ENCODE measurements at regions not wholly inside any gene's neighbourhood (a gene's known extent, or its start where the extent isn't known, plus 50 kb on each side); places are given as distances from the start of the nearest gene placed in this dataset.
"Not testable (repeated sequence)": the region's sequence is repeated elsewhere in the genome, so short reads cannot be mapped to it uniquely, and the experiment has no call there.

DNA sequence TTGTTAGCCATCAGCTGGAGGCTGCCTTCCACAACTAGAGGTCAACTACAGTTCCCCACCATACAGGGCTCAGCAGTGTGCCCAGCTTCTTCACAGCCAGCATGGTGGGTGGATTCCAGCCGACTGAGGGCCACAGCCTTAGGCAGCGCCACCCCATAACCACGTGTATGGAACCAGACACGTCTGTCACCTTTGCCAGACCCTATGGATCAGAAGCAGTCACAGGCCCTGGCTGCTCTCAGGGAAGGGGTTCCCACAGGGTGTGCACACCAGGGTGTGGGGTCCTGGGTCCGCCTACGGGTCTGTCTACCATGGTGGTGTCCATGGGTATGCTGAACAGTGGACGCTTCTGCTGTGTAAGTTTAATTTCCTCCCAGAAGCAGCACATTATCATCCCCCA, 265.0 kb upstream of the FOXF1 start:
- in situ Hi-C loops (cut with HindIII; ENCODE audit: low sequenced_read_pairs): no loop called here

DNA sequence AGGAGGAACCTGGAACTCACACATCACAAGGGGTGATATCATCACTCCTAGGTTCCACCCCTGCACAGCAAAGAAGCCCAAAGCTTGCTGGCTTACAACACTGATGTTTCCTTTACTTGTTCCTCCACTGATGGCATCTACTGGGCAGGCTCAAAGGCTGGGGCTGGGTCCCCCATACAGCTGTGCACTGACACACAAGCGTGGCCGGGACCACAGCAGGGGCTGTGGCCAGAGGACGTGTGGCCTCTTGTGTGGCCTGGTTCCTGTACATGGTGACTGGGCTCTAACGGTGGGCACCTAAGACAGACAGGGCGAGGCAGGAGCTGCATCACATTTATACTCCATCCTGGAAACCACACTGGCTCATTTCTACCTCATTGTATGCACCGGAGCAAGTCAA, 264.4 kb upstream of the FOXF1 start:
- in situ Hi-C loops (cut with HindIII; ENCODE audit: low sequenced_read_pairs): no loop called here

DNA sequence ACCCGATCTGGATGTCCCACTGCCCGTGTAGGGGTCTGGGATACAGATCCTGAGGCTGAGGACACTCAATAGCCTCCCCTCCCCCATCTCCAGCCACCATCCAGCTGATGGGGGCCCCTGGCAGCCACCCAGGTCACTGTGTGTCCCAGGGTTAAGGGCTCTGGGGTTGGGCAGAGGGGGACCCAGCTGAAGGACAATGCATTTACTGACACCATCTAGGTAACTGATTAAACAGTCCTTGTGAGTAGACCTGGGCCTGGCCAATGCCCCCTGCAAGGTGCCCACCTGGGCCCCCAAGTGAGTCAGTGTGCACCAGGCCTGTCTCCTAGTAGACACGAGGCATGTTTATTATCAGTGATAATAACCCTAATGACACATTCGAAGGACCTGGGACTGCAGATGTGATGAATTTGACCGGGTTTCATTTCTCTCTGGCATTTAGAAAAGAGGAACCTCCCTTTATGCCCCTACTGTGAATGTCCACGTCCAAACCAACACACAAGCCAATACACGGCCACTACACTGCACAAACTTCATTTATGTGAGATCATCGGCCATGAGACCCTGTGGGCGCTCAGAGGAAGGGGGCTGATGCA, 261.9 kb upstream of the FOXF1 start:
- in situ Hi-C loops (cut with HindIII; ENCODE audit: low sequenced_read_pairs): no loop called here

DNA sequence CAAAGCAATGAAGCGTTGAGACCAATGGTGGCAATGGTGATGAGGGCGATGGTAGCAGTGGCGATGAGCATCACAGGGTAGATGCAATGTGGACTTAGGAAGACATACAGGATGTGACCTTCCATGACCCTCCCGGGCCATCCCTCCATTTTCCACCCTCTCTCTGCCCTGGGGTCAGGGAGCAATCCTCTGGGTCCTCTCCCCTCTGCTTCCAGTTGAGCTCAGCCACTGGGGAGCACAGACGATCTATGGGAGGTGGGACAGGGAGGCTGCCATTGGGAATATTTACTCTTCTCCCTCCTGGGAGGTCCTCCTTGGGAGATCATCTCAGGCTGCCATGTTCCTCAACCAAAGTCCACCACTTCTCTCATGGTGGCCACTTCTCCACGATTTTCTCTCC, 260.7 kb upstream of the FOXF1 start:
- in situ Hi-C loops (cut with HindIII; ENCODE audit: low sequenced_read_pairs): no loop called here

DNA sequence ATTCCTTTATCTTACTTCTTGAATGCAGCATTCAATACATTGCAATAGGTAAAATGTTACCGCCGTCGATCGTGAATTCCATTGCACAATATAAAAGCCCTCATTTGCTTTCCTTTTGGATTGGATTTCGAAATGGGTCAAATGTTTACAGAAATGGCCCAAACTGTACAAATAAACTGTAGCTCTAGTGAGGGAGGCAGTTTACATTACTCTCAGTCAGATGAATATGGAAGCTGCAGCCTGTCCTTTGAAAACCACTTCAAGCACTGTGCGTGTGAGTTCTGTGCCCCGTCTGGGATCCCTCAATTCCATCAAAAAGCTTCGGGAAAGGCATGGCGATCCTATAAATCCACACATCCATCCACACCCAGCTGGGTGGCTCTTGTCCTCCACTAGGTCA, 258.6 kb upstream of the FOXF1 start:
- in situ Hi-C loops (cut with HindIII; ENCODE audit: low sequenced_read_pairs): no loop called here

DNA sequence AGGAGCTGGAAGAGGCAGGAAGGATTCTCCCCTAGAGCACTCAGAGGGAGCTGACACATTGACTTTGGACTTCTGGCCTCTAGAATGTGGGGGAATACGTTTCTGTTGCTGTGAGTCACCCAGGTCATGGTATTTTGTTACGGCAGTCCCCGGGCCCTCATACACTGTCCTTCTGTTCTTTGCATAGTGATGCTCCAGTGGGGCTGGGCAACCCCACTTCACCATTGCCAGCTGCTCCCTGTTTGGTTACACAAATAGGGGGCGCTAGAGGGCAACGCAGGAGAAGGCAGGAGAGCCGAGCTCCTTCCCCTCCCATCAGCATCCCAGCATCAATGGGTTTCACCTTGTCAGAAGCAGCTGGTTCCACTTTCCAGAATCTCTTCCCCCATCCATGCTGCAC, 257.7 kb upstream of the FOXF1 start:
- in situ Hi-C loops (cut with HindIII; ENCODE audit: low sequenced_read_pairs): no loop called here

DNA sequence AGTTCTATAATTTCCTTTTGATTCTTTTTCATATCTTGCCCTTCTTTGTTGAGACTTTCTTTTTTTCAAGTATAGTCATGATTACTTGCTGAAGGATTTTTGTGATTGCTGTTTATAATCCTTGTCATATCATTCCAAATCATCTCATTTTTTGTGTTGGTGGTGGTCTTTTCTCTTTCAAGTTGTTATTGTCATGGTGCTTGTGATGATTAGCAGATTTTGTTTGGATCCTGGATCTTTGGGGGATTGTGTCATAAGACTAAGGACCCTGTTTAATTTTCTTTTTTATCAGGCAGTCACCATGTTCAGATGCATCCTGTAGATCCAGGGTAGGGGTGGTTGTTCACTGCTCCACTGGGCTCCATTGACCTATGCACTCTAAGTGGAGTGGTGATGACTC, 254.4 kb upstream of the FOXF1 start:
- in situ Hi-C loops (cut with HindIII; ENCODE audit: low sequenced_read_pairs): no loop called here

DNA sequence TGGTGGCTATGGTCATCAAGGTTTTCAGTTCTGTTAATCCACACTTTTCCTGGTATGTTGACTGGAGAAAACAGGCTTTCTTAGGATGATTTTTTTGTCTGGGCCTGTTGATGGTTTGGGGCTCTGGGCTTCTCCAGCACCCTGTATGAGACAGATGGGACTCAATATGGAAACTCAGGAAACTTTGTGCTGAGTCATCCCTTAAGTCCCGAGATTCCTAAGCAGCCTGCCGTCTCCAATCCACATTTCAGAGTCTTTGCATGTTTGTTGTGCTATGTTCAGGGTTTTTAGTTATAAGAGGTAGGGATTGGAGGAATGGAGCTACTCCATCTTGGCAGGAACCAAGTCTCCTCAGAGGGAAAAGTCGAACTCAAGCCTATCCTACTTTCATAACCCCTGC, 253.3 kb upstream of the FOXF1 start:
- in situ Hi-C loops (cut with HindIII; ENCODE audit: low sequenced_read_pairs): no loop called here

DNA sequence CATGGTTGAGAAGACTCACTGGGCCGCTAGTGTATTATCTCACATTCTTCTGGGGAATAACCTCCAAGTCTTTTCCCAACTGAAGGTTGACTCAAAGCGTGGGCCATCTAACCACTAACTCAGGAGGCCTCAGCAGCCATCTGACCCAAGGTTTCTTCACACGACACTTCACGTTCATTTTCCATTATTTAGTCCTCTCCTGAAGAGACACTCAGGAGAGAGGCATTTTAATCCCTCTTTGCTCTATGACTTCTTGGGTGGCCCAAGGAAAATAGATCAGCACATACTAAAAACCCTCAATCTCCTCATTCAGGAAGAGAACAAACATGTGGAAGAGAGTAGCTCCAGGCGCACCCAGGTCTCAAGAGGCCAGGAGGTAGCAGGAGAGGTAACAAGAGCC, 252.8 kb upstream of the FOXF1 start:
- in situ Hi-C loops (cut with HindIII; ENCODE audit: low sequenced_read_pairs): no loop called here

DNA sequence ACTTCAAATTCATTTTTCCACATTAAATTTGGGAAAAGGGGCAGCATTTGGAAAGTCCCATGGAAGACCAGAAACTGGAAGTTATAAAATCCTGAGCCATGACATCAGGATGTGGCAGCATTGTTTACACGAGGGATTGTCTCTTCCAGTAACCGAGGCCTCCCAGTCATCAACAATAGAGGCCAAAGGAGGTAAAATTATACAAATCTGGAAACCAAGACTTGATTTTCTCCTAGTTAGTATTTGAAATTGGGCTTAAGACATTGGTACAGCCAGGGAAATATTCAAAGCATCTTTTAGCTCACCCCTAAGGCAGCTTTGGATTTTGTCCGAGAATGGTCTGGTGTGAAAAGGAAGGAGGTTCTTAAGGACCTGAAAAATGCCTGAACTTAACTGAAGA, 251.6 kb upstream of the FOXF1 start:
- in situ Hi-C loops (cut with HindIII; ENCODE audit: low sequenced_read_pairs): no loop called here

DNA sequence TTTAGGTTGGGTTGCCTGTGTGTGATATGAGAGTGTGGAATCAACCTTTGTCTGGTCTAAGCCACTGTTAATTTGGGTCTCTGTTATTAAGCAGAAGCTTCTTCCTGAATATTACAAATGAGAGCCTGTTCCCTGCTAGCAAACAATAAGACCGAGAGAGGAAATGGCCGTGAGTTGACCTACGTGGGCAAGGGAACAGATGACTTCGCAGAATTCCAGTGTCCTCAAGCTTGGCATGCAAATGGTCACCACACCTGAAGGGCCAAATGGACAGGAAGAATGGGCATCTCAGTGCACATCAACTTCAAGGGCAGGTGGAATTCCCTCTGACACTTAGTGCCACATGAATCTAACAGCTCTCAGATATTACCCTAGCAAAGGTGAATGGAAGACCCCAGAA, 250.8 kb upstream of the FOXF1 start:
- in situ Hi-C loops (cut with HindIII; ENCODE audit: low sequenced_read_pairs): no loop called here

DNA sequence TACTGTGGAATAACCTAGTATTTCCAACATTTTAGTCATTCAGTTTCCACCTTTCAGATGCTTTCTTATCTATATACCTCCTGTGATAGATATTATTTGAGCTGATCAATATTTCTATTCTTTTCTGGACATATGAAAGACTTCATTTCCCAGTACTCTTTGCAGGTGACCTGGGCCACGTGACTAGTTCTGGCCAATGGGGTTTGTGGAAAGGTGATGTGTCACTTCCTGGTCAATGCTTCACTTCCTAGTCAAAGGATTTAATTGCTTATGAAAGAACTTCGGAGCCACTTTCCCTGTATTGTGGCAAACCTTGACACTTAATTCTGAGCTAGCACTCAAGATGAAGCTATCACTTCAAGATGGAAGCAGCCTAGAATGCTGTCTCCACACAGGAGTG, 248.9 kb upstream of the FOXF1 start:
- in situ Hi-C loops (cut with HindIII; ENCODE audit: low sequenced_read_pairs): no loop called here

DNA sequence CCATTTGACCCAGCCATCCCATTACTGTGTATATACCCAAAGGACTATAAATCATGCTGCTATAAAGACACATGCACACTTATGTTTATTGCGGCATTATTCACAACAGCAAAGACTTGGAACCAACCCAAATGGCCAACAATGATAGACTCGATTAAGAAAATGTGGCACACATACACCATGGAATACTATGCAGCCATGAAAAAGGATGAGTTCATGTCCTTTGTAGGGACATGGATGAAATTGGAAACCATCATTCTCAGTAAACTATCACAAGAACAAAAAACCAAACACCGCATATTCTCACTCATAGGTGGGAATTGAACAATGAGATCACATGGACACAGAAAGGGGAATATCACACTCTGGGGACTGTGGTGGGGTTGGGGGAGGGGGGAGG, 242.7 kb upstream of the FOXF1 start:
- in situ Hi-C loops (cut with HindIII; ENCODE audit: low sequenced_read_pairs): not testable (repeated sequence)

DNA sequence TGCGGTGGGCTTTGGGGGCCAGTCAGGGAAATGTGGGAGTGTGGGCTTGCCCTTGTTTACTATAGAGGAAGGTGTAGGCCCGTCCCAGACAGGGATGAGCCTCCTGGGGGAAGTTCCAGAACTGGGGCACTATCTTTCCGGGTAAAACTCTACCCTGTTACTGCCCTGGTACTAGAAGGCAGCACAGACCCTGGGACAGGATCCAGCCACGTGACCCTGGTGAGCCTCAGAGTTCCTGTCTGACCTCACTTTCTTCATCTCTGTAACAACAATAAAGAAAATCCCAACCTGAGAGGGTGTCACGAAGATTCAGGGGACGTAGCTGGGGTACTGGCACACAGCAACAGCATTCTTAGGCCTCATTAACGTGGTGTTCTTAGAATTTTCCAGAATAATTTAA, 239.6 kb upstream of the FOXF1 start:
- in situ Hi-C loops (cut with HindIII; ENCODE audit: low sequenced_read_pairs): no loop called here

DNA sequence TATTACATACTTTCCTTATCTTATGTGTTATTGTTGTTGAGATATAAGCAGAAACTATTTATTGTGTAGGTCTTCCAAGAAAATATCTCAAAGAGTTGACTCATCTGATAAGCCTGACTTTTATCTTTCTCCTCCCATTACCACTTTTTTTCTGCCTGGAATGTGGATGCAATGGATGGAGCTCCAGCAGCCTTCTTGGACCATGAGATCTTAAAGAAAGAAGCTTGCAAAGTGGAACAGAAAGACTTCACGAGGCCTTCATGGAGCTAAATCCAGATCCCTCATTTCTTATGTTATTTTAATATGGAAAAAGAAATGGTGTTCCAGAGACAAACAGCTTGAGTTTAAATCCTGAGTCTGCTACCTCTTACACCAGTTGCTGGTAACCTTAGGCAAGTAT, 237.6 kb upstream of the FOXF1 start:
- in situ Hi-C loops (cut with HindIII; ENCODE audit: low sequenced_read_pairs): no loop called here

DNA sequence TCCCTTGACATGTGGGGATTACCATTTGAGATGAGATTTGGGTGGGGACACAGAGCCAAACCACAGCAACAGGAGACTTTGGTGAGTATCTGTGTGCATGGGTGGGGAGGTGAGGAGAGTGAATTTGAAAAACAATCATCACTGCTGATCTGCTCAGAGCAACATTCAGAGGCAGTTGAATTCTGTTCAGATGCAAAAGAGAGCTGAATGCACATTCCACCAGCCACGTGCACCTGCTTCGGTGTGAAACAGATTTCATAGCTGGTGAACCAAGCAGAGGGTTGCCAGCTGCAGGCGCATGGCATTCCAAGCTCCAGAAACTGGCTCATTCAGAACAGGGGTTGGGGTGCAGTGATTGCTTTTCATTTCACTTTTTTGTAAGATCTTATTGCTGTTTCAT, 233.1 kb upstream of the FOXF1 start:
- in situ Hi-C loops (cut with HindIII; ENCODE audit: low sequenced_read_pairs): no loop called here

DNA sequence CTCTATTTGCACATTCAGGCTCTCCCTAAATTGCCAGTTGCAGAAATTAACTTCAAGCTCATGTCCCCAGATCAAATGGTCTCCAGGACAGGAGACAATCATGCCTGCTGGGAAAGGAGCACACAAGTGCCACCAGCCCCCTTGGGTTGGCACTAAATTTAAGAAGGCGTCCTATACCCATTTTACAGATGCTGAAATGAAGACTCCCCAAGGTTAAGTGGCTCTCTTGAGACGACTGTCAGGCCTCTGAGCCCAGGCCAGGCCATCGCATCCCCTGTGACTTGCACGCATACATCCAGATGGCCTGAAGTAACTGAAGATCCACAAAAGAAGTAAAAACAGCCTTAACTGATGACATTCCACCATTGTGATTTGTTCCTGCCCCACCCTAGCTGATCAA, 232.5 kb upstream of the FOXF1 start:
- in situ Hi-C loops (cut with HindIII; ENCODE audit: low sequenced_read_pairs): not testable (repeated sequence)

DNA sequence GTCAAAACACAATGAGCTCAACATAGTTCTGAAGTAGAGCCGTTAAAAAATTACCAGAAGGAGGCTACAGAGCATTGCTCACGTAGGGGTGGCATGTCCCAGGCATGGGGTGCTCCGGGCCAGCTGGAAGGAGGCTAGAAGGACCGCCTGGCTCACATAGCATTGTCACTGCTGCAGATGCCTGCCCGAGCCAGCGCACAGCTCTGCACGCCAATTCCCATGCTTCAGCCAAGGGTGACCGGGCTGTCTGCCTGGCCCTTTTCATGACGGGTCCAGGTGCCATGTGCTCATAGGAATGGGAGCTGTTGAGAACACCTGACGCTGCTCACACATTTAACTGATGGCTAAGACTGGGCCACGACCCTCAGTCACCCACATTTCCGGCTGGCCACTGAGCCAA, 228.9 kb upstream of the FOXF1 start:
- in situ Hi-C loops (cut with HindIII; ENCODE audit: low sequenced_read_pairs): no loop called here

DNA sequence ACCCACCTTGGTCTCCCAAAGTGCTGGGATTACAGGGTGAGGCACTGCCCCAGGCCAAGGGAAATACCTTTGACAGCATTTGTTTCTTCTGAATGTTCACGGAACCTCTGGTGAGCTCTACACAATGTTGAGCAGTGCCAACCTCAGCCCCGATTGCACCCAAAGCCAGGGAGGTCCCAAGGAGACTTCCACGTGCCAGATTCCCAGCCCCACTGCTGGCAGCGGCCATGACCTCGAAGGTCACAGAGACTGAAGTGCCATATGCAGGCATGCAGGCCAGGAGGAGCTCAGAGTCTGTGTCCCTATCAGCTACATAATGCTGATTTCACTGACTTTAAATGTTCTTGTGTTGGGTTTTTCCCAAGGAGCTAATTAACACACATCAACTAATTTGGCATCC, 226.4 kb upstream of the FOXF1 start:
- in situ Hi-C loops (cut with HindIII; ENCODE audit: low sequenced_read_pairs): no loop called here

DNA sequence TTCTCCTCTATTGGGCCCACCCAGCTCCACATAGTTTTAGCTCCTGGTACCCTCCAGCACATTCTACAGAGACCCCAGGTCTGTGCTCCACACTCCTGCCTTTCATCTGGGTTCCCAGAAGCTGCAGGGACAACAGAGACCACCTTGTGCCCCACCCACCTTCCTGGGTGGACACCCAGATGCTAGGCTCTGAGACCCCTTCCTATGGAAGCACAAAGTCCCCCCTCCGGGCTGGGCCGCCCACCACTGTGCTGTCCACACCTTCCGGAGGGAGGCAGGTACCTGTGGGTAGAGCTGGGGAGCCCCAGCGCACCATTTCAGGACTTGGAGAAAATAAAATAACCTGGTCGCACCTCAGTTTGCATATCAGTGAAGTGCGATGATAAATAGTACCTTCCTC, 224.9 kb upstream of the FOXF1 start:
- in situ Hi-C loops (cut with HindIII; ENCODE audit: low sequenced_read_pairs): no loop called here

DNA sequence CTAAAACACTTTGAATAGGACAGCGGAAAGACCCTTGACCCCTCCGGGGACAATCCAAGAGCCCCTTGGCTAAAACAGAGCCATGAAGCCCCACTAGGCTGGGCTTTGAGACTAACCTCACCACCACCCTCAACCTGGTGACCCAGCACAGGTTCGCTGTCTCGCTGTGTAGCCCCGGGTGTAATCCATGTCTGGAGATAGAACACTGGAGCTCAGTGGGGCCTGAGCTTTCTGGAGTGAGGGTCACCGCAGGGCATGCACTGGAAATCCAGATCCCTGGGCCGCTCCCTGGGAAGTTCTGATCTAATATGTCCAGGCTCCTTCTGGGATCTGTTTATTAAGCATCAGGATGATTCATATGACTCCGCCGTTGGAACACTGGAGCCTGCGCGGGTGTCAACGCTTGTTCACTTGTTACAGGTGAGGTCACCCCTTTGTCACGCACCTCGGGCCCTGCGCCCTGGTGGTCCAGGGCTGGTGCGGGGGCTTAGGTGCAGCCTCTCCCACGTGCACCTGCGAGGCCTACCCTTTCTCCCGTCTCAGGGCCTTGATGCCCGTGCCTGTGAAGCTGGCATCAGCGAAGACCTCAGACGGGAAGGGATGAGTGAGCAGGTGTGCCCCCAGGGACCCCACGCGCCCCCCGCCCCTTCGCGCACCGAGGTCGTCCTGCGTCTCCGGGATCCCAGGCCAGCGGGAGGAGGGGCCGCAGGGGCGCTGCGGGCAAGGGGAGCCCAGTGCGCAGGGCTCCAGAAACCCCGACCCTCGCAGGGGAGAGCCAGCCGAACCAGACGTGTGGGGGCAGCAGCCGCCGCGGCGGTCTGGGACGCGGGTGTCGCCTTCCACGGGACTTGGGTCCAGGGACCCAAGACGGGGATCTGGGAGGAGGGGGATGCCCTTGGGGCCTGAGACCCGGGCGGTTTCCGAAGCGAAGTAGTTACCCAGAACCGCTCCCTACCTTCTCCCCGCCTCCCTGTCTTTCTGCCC, 224.1 kb upstream of the FOXF1 start:
- in situ Hi-C loops (cut with HindIII; ENCODE audit: low sequenced_read_pairs): no loop called here

DNA sequence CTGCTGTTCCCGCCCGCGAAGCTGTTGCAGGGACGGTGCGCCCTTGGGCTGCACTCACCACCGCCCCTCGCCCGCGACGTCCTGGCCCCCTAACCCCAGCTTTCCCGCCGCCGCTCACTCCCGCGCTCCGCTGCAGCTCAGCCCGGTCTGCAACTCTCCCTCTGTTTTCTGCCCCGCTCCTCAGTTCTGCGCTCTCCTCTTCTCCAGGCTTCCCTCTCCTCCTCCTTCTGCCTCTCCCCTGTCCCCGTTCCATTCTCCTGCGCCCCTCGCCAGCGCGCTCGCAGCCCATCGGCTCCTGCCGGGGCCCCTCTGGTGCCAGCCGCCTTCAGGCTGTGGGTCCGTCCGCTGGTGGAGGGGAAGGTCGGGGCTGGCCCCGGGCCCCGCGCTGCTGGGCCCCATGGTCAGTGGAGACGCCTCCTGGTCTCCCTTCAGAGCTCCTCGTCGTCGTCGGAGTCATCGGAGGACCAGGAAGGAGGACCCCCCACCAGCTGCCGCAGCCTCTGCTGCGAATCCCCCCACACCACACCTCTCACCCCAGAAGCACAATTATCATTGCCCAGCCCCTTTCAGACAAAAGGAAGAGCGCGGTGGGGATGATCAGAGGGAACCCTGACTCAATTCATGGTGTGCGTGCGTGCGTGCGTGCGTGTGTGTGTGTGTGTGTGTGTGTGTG, 223.2 kb upstream of the FOXF1 start:
- in situ Hi-C loops (cut with HindIII; ENCODE audit: low sequenced_read_pairs): no loop called here

Measured in DLD1 (cell line).